HG03066 (cell line): ENCODE measurements at regions not wholly inside any gene's neighbourhood (a gene's known extent, or its start where the extent isn't known, plus 50 kb on each side); places are given as distances from the start of the nearest gene placed in this dataset.

Source experiments
- ATAC-seq: cut with Tn5 transposase; IDR thresholded peaks from one replicate; pipeline ENCODE4 v1.9.1; 2021; ENCODE audit warnings: low read depth; ENCODE audit not compliant: unreplicated experiment

- ATAC-seq = no peak
Measured at GRCh38 chr2:236653863-236654262, 84.2 kb downstream of the ACKR3 start.

GRCh38 chr2:236654496-236654895 lies 84.9 kb downstream of the ACKR3 start:
- ATAC-seq = no peak

GRCh38 chr2:236656166-236656565 lies 86.5 kb downstream of the ACKR3 start:
- no peak for ATAC-seq

- ATAC-seq = no peak
Measured at GRCh38 chr2:236656721-236657120, 87.1 kb downstream of the ACKR3 start.

- ATAC-seq = no peak
Measured at GRCh38 chr2:236657215-236657614, 87.6 kb downstream of the ACKR3 start.

GRCh38 chr2:236657801-236658200 lies 88.2 kb downstream of the ACKR3 start:
- no peak for ATAC-seq

GRCh38 chr2:236658974-236659757 lies 89.5 kb downstream of the ACKR3 start:
- ATAC-seq = no peak

GRCh38 chr2:236659758-236660150 lies 90.1 kb downstream of the ACKR3 start:
- ATAC-seq = no peak

- ATAC-seq = no peak
Measured at GRCh38 chr2:236661061-236661761, 91.6 kb downstream of the ACKR3 start.

GRCh38 chr2:236661762-236662110 lies 92.1 kb downstream of the ACKR3 start:
- no peak for ATAC-seq

- ATAC-seq = no peak
Measured at GRCh38 chr2:236662231-236663185, 92.9 kb downstream of the ACKR3 start.

GRCh38 chr2:236663287-236664101 lies 93.9 kb downstream of the ACKR3 start:
- no peak for ATAC-seq

- ATAC-seq = no peak
Measured at GRCh38 chr2:236664136-236664535, 94.5 kb downstream of the ACKR3 start.

GRCh38 chr2:236665101-236665500 lies 95.5 kb downstream of the ACKR3 start:
- no peak for ATAC-seq

- ATAC-seq = no peak
Measured at GRCh38 chr2:236665572-236666118, 96.0 kb downstream of the ACKR3 start.

GRCh38 chr2:236666646-236667204 lies 97.1 kb downstream of the ACKR3 start:
- no peak for ATAC-seq

GRCh38 chr2:236667526-236667925 lies 97.9 kb downstream of the ACKR3 start:
- no peak for ATAC-seq

GRCh38 chr2:236668531-236668969 lies 98.9 kb downstream of the ACKR3 start:
- no peak for ATAC-seq

- no peak for ATAC-seq
Measured at GRCh38 chr2:236670235-236670620, 100.6 kb downstream of the ACKR3 start.
